Liver (tissue), 8 donors: ENCODE measurements at regions not wholly inside any gene's neighbourhood (a gene's known extent, or its start where the extent isn't known, plus 50 kb on each side); places are given as distances from the start of the nearest gene placed in this dataset.

Source experiments
- DNase-seq: peaks from one replicate; pipeline ENCODE4 v3.0.0-alpha.2; 2017; ENCODE audit warnings: low spot score
- H3K27ac ChIP-seq, 2 donors: one replicate each; pipeline ENCODE4 v1.7.0; 2013; ENCODE audit warnings: inconsistent platforms in 2 of 2, low read length in 2 of 2, control low read depth in 1 of 2, low read depth in 1 of 2, mild to moderate bottlenecking in 1 of 2
- H3K27me3 ChIP-seq, 4 donors: one replicate each; pipeline versions ENCODE4 v1.6.1 to v1.7.0; 2013; ENCODE audit warnings: low read length in 3 of 4, inconsistent platforms in 1 of 4, mild to moderate bottlenecking in 1 of 4, moderate library complexity in 1 of 4; ENCODE audit not compliant: control insufficient read depth in 4 of 4, insufficient read depth in 4 of 4
- H3K36me3 ChIP-seq, 4 donors: one replicate each; pipeline versions ENCODE4 v1.6.1 to v1.7.0; 2013; ENCODE audit warnings: low read length in 3 of 4, mild to moderate bottlenecking in 3 of 4, low read depth in 1 of 4, moderate library complexity in 1 of 4; ENCODE audit not compliant: control insufficient read depth in 4 of 4, insufficient read depth in 3 of 4
- H3K4me1 ChIP-seq, 4 donors: one replicate each; pipeline versions ENCODE4 v1.6.1 to v1.7.0; 2013; ENCODE audit warnings: low read length in 3 of 4, mild to moderate bottlenecking in 3 of 4, moderate library complexity in 1 of 4; ENCODE audit not compliant: control insufficient read depth in 4 of 4, insufficient read depth in 4 of 4
- H3K4me3 ChIP-seq, 3 donors: one replicate each; pipeline versions ENCODE4 v1.6.1 to v1.7.0; 2013; ENCODE audit warnings: low read length in 3 of 3, control low read depth in 1 of 3, low read depth in 1 of 3, mild to moderate bottlenecking in 1 of 3
- H3K9ac ChIP-seq, 2 donors: one replicate each; pipeline ENCODE4 v1.7.0; 2013; ENCODE audit warnings: low read length in 2 of 2, mild to moderate bottlenecking in 2 of 2, moderate library complexity in 2 of 2, control low read depth in 1 of 2, low read depth in 1 of 2
- H3K9me3 ChIP-seq, 4 donors: one replicate each; pipeline versions ENCODE4 v1.6.1 to v1.7.0; 2013; ENCODE audit warnings: low read length in 3 of 4; ENCODE audit not compliant: control insufficient read depth in 4 of 4
- EGR1 ChIP-seq, 2 donors: IDR thresholded peaks; 2 replicates each; pipeline ENCODE4 v1.6.1; 2016 to 2018; ENCODE audit warnings: antibody characterized with exemption in 2 of 2, low read depth in 2 of 2
- FOXA2 ChIP-seq: IDR thresholded peaks from 2 replicates; pipeline ENCODE4 v1.6.1; 2016; ENCODE audit warnings: antibody characterized with exemption
- GABPA ChIP-seq, 2 donors: IDR thresholded peaks in 1 of 2; conservative IDR thresholded peaks in 1 of 2; 2 replicates each; pipeline ENCODE4 v1.6.1; 2016; ENCODE audit warnings: antibody characterized with exemption in 2 of 2, mild to moderate bottlenecking in 1 of 2, moderate library complexity in 1 of 2
- HNF4A ChIP-seq, 2 donors: conservative IDR thresholded peaks; 2 replicates each; pipeline ENCODE4 v1.6.1; 2016; ENCODE audit warnings: antibody characterized with exemption in 2 of 2, mild to moderate bottlenecking in 2 of 2
- HNF4G ChIP-seq: IDR thresholded peaks from 2 replicates; pipeline ENCODE4 v1.6.1; 2016; ENCODE audit warnings: antibody characterized with exemption
- JUND ChIP-seq, 2 donors: IDR thresholded peaks; 2 replicates each; pipeline ENCODE4 v1.6.1; 2016; ENCODE audit warnings: antibody characterized with exemption in 2 of 2
- RAD21 ChIP-seq, 2 donors: IDR thresholded peaks; 2 replicates each; pipeline ENCODE4 v1.6.1; 2016; ENCODE audit warnings: antibody characterized with exemption in 2 of 2, mild to moderate bottlenecking in 2 of 2
- RXRA ChIP-seq, 2 donors: IDR thresholded peaks; 2 replicates each; pipeline ENCODE4 v1.6.1; 2017 to 2018; ENCODE audit warnings: antibody characterized with exemption in 2 of 2, mild to moderate bottlenecking in 1 of 2
- SP1 ChIP-seq: IDR thresholded peaks from 2 replicates; pipeline ENCODE4 v1.6.1; 2018; ENCODE audit warnings: antibody characterized with exemption, mild to moderate bottlenecking
- TAF1 ChIP-seq: conservative IDR thresholded peaks from 2 replicates; pipeline ENCODE4 v1.6.1; 2016; ENCODE audit warnings: antibody characterized with exemption, mild to moderate bottlenecking
- YY1 ChIP-seq: IDR thresholded peaks from 2 replicates; pipeline ENCODE4 v1.6.1; 2016; ENCODE audit warnings: antibody characterized with exemption, mild to moderate bottlenecking
- ZBTB33 ChIP-seq: IDR thresholded peaks from 2 replicates; pipeline ENCODE4 v1.6.1; 2016; ENCODE audit warnings: antibody characterized with exemption
- WGBS: extraction: QIAGEN DNeasy Blood & Tissue Kit; methylation state at CpG from one replicate; pipeline ENCODE4 v1.1.7; 2013; 5-methylcytosine and 5-hydroxymethylcytosine counted together
- TF ChIP-seq, protein P1 (sequence below): IDR thresholded peaks from 2 replicates; pipeline ENCODE4 v1.6.1; 2016; ENCODE audit warnings: antibody characterized with exemption
- TF ChIP-seq, protein P2 (sequence below): IDR thresholded peaks from 2 replicates; pipeline ENCODE4 v1.6.1; 2016; ENCODE audit warnings: antibody characterized with exemption
- TF ChIP-seq, protein P3 (sequence below): fragments of 150-350 bp; IDR thresholded peaks from 2 replicates; pipeline ENCODE4 v1.5.1; 2017; ENCODE audit warnings: improper control_type of control experiment, low read depth, low read length; ENCODE audit not compliant: missing input control
- donor health status: healthy.
- donor health status: healthy.
- donor health status: healthy.
- donor health status: healthy.
- donor health status: healthy.

DNA sequence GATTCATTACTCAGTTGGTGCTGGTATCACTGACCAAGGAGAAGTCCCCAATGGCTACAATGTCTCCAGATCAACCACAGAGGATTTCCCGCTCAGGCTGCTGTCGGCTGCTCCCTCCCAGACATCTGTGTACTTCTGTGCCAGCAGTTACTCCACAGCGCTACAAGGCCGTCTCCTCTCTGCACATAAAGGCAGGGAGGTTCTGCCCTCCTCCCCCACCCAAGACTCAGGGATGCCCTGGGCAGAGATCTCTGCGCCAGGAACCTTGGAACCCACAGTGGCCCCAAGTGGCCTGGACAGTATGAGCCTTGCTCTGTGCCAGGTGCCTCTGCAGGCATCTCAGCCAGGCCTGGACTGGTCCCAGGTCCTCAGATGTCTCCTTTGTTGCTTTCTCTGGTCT, 193.4 kb upstream of the PRSS58 start:
- Histone ChIP-seq H3K4me3 (no peak overlapping the region), H3K9me3 (no peaks in the 10 kb centered on the region), H3K27ac (no peak overlapping the region), H3K27me3 (peaks cover 0 to 5% (median 0%) of the 10 kb centered on the region in 4 donors), H3K36me3 (no peaks in the 10 kb centered on the region), H3K9ac (no peak overlapping the region), H3K4me1 (no peaks in the 10 kb centered on the region)
- WGBS, result 76% methylated on average over 5 of the region's 5 CpGs
- TF ChIP-seq HNF4G (no peak), EGR1 (IDR thresholded peaks at IDR 0.05; ENCODE audit: low read depth in 2 of 2) (no peak), JUND (IDR thresholded peaks at IDR 0.05) (no peak), GABPA (IDR thresholded peaks at IDR 0.05 in 1 of 2, conservative IDR thresholded peaks at IDR 0.05 in 1 of 2) (no peak), FOXA2 (no peak), RAD21 (IDR thresholded peaks at IDR 0.05) (no peak), HNF4A (conservative IDR thresholded peaks at IDR 0.05) (no peak), SP1 (no peak), YY1 (no peak), RXRA (IDR thresholded peaks at IDR 0.05) (no peak), ZBTB33 (no peak)
- TF ChIP-seq, protein P1, sequence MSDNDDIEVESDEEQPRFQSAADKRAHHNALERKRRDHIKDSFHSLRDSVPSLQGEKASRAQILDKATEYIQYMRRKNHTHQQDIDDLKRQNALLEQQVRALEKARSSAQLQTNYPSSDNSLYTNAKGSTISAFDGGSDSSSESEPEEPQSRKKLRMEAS, result no peak
- TF ChIP-seq, protein P2, sequence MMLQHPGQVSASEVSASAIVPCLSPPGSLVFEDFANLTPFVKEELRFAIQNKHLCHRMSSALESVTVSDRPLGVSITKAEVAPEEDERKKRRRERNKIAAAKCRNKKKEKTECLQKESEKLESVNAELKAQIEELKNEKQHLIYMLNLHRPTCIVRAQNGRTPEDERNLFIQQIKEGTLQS, result no peak
- TF ChIP-seq, protein P3, sequence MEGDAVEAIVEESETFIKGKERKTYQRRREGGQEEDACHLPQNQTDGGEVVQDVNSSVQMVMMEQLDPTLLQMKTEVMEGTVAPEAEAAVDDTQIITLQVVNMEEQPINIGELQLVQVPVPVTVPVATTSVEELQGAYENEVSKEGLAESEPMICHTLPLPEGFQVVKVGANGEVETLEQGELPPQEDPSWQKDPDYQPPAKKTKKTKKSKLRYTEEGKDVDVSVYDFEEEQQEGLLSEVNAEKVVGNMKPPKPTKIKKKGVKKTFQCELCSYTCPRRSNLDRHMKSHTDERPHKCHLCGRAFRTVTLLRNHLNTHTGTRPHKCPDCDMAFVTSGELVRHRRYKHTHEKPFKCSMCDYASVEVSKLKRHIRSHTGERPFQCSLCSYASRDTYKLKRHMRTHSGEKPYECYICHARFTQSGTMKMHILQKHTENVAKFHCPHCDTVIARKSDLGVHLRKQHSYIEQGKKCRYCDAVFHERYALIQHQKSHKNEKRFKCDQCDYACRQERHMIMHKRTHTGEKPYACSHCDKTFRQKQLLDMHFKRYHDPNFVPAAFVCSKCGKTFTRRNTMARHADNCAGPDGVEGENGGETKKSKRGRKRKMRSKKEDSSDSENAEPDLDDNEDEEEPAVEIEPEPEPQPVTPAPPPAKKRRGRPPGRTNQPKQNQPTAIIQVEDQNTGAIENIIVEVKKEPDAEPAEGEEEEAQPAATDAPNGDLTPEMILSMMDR, result no peak
- DNase-seq, result no peak

DNA sequence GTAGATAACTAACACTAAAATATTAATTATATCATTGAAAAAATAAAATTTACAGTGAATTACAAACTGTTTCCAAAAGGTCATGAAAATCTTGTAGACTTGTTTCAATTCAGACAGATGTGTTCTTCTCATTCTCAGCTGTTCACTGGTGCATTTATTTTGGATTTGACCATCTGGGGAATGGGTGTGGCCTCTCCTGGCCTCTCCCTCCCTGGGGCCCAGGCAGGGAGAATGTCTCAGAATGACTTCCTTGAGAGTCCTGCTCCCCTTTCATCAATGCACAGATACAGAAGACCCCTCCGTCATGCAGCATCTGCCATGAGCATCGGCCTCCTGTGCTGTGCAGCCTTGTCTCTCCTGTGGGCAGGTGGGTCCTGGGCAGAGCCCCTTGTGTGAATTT, 192.8 kb upstream of the PRSS58 start:
- Histone ChIP-seq H3K27me3 (peaks cover 0 to 1% (median 0%) of the 10 kb centered on the region in 4 donors), H3K9me3 (no peaks in the 10 kb centered on the region), H3K36me3 (no peaks in the 10 kb centered on the region), H3K9ac (no peak overlapping the region), H3K27ac (no peak overlapping the region), H3K4me3 (no peak overlapping the region), H3K4me1 (no peaks in the 10 kb centered on the region)
- no peak for DNase-seq
- no peak for TF ChIP-seq HNF4A (conservative IDR thresholded peaks at IDR 0.05)
- TF ChIP-seq RAD21 (IDR thresholded peaks at IDR 0.05), result no peak
- TF ChIP-seq SP1, result no peak
- TF ChIP-seq TAF1, result no peak
- TF ChIP-seq, protein P2, result no peak
- TF ChIP-seq FOXA2, result no peak
- TF ChIP-seq, protein P1, result no peak
- TF ChIP-seq, protein P3, result no peak
- no peak for TF ChIP-seq GABPA (IDR thresholded peaks at IDR 0.05 in 1 of 2, conservative IDR thresholded peaks at IDR 0.05 in 1 of 2)
- no peak for TF ChIP-seq JUND (IDR thresholded peaks at IDR 0.05)
- TF ChIP-seq ZBTB33, result no peak
- TF ChIP-seq RXRA (IDR thresholded peaks at IDR 0.05), result no peak
- 88% methylated on average over 2 of the region's 2 CpGs for WGBS
